NT2/D1 (cell line): ENCODE measurements at regions not wholly inside any gene's neighbourhood (a gene's known extent, or its start where the extent isn't known, plus 50 kb on each side); places are given as distances from the start of the nearest gene placed in this dataset.

Experiments used
- YY1 ChIP-seq: IDR thresholded peaks from 2 replicates; pipeline ENCODE4 v1.6.1; 2011; ENCODE audit not compliant: insufficient read length, insufficient read depth
- ZNF274 ChIP-seq: IDR thresholded peaks from 2 replicates; pipeline ENCODE4 v1.6.1; 2011; ENCODE audit warnings: mild to moderate bottlenecking, low read depth, low read length

DNA sequence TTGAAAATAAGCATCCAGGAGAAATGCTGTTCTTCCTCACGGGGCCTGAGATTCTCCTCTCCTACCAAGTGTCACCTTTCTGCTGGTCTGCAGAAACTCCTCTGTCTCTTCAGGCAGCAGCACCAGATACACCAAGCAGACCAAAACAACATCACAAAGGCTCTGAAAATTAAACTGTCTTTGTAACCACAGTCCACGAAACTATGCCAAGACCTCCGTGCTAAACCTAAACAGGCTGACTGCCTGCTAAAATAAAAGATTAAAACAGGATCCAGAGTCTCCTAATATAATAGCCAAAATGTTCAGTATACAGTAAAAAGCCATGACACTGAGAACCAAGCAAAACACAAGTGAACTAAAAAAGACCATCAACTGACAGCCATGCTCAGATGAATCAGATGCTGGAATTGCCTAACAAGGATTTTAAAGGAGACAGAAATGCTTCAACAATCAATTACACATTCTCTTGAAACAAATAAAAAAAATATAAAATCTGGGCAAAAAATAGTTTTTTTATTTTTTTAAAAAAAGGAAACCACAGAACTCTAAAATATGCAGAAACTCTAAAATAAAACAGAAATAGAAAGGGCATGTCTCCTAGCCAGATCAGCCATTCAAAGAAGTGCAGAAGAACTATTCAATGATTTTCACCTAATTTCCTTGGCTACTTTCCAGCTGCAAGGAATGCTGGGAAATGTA, 50.3 kb upstream of the TOX3 start:
- TF ChIP-seq YY1 (no peak), ZNF274 (no peak)
